HEK293 (cell line): ENCODE measurements at regions not wholly inside any gene's neighbourhood (a gene's known extent, or its start where the extent isn't known, plus 50 kb on each side); places are given as distances from the start of the nearest gene placed in this dataset.

Source experiments
- CTCF ChIP-seq: fragments of 450-650 bp; formaldehyde crosslinking; IDR thresholded peaks from 2 replicates; pipeline ENCODE4 v1.5.1; 2016; ENCODE audit warnings: missing biosample characterization, missing genetic modification characterization
- REST ChIP-seq: fragments of 450-650 bp; formaldehyde crosslinking; IDR thresholded peaks from 2 replicates; pipeline ENCODE4 v1.5.1; 2016; ENCODE audit warnings: missing biosample characterization, missing genetic modification characterization
- ZNF10 ChIP-seq: fragments of 450-650 bp; formaldehyde crosslinking; IDR thresholded peaks from 2 replicates; pipeline ENCODE4 v1.5.1; 2017; ENCODE audit warnings: missing biosample characterization, missing genetic modification characterization

GRCh38 chr6:21769405-21769861 is 175.9 kb downstream of the SOX4 start:
- TF ChIP-seq CTCF (no peak), ZNF10 (tag by site-specific recombination) (no peak), REST (tag by site-specific recombination) (no peak)
